ENCODE measurements at regions not wholly inside any gene's neighbourhood (a gene's known extent, or its start where the extent isn't known, plus 50 kb on each side); places are given as distances from the start of the nearest gene placed in this dataset.
"Not testable (repeated sequence)": the region's sequence is repeated elsewhere in the genome, so short reads cannot be mapped to it uniquely, and the experiment has no call there.

GRCh38 chr16:54879681-54880080, 51.0 kb upstream of the IRX5 start:
- DNase-seq, result no peak

- DNase-seq, result no peak
Observed at GRCh38 chr16:54878301-54878700, 52.4 kb upstream of the IRX5 start.

GRCh38 chr16:54875443-54875842, 55.2 kb upstream of the IRX5 start:
- DNase-seq, result no peak

GRCh38 chr16:54873716-54874373, 56.8 kb upstream of the IRX5 start:
- DNase-seq, result not testable (repeated sequence)

- DNase-seq, result no peak
Observed at GRCh38 chr16:54873071-54873470, 57.6 kb upstream of the IRX5 start.

- no peak for DNase-seq
Observed at GRCh38 chr16:54870151-54870550, 60.5 kb upstream of the IRX5 start.

- DNase-seq, result no peak
Observed at GRCh38 chr16:54867302-54867832, 63.3 kb upstream of the IRX5 start.

- no peak for DNase-seq
Observed at GRCh38 chr16:54862529-54862928, 68.1 kb upstream of the IRX5 start.

- DNase-seq, result no peak
Observed at GRCh38 chr16:54856871-54857270, 73.8 kb upstream of the IRX5 start.

- no peak for DNase-seq
Observed at GRCh38 chr16:54847609-54848008, 83.1 kb upstream of the IRX5 start.

- no peak for DNase-seq
Observed at GRCh38 chr16:54847207-54847606, 83.5 kb upstream of the IRX5 start.

- DNase-seq, result no peak
Observed at GRCh38 chr16:54846766-54847165, 83.9 kb upstream of the IRX5 start.

GRCh38 chr16:54843424-54843750, 87.3 kb upstream of the IRX5 start:
- no peak for DNase-seq

GRCh38 chr16:54842743-54843423, 87.8 kb upstream of the IRX5 start:
- no peak for DNase-seq

- no peak for DNase-seq
Observed at GRCh38 chr16:54829691-54830090, 101.0 kb upstream of the IRX5 start.

- DNase-seq, result no peak
Observed at GRCh38 chr16:54822892-54823291, 107.8 kb upstream of the IRX5 start.

GRCh38 chr16:54822492-54822891, 108.2 kb upstream of the IRX5 start:
- no peak for DNase-seq

- DNase-seq, result no peak
Observed at GRCh38 chr16:54821731-54822130, 108.9 kb upstream of the IRX5 start.

- DNase-seq, result no peak
Observed at GRCh38 chr16:54817940-54818574, 112.6 kb upstream of the IRX5 start.

- no peak for DNase-seq
Observed at GRCh38 chr16:54817432-54817831, 113.2 kb upstream of the IRX5 start.

GRCh38 chr16:54816471-54816870, 114.2 kb upstream of the IRX5 start:
- no peak for DNase-seq

GRCh38 chr16:54815177-54815576, 115.5 kb upstream of the IRX5 start:
- no peak for DNase-seq

GRCh38 chr16:54813778-54814177, 116.9 kb upstream of the IRX5 start:
- no peak for DNase-seq

GRCh38 chr16:54812229-54812628, 118.4 kb upstream of the IRX5 start:
- no peak for DNase-seq

Measured in NCI-H187 (cell line).